T-helper 17 cell (primary cell): ENCODE measurements at regions not wholly inside any gene's neighbourhood (a gene's known extent, or its start where the extent isn't known, plus 50 kb on each side); places are given as distances from the start of the nearest gene placed in this dataset.

ENCODE experiments used
- ATAC-seq: fragments of 150-1000 bp; cut with Tn5 transposase; 2 replicates; pipeline ENCODE4 v1.10.0; 2021; ENCODE audit warnings: mild to moderate bottlenecking, moderate library complexity
- DNase-seq, 3 donors: peaks; one replicate each; pipeline versions ENCODE4 v3.0.0 to v3.0.0-alpha.2; 2020 to 2021
- H3K9me3 ChIP-seq: one replicate; pipeline ENCODE4 v1.7.0; 2013; ENCODE audit warnings: low read length, mild to moderate bottlenecking; ENCODE audit not compliant: control insufficient read depth, poor library complexity, severe bottlenecking
- H3K27ac Mint-ChIP-seq: one replicate; pipeline ENCODE4 v1.8.0; 2022; ENCODE audit warnings: mild to moderate bottlenecking, moderate library complexity, mixed read lengths
- H3K27me3 Mint-ChIP-seq: one replicate; pipeline ENCODE4 v1.8.0; 2022; ENCODE audit warnings: mixed read lengths
- H3K36me3 Mint-ChIP-seq: one replicate; pipeline ENCODE4 v1.8.0; 2022; ENCODE audit warnings: low read depth, mixed read lengths
- H3K4me1 Mint-ChIP-seq: one replicate; pipeline ENCODE4 v1.8.0; 2022; ENCODE audit warnings: mild to moderate bottlenecking, mixed read lengths
- H3K4me3 Mint-ChIP-seq: one replicate; pipeline ENCODE4 v1.8.0; 2022; ENCODE audit warnings: mild to moderate bottlenecking, moderate library complexity, mixed read lengths

GRCh38 chr9:20070336-20070735 lies 281.5 kb upstream of the SLC24A2 start:
- no peak overlapping the region for H3K4me3 Mint-ChIP-seq
- peaks cover 2% of the 10 kb centered on the region for H3K4me1 Mint-ChIP-seq
- H3K9me3 ChIP-seq: no peaks in the 10 kb centered on the region
- no peak for DNase-seq
- no peak for ATAC-seq
- H3K27me3 Mint-ChIP-seq: peaks cover 4% of the 10 kb centered on the region
- H3K36me3 Mint-ChIP-seq: peaks cover 2% of the 10 kb centered on the region
- no peak overlapping the region for H3K27ac Mint-ChIP-seq

- Mint-ChIP-seq H3K27me3 (no peaks in the 10 kb centered on the region), H3K4me1 (peaks cover 6% of the 10 kb centered on the region), H3K27ac (peak overlapping the region; percentile 27), H3K36me3 (no peaks in the 10 kb centered on the region), H3K4me3 (no peak overlapping the region)
- DNase-seq (no peak), ATAC-seq (no peak)
- no peaks in the 10 kb centered on the region for H3K9me3 ChIP-seq
These were observed 277.2 kb upstream of the SLC24A2 start for GRCh38 chr9:20065796-20066700.

- H3K4me1 Mint-ChIP-seq: peaks cover 6% of the 10 kb centered on the region
These were observed 276.2 kb upstream of the SLC24A2 start for GRCh38 chr9:20065046-20065445.

GRCh38 chr9:20054734-20055133 lies 265.9 kb upstream of the SLC24A2 start:
- no peak overlapping the region for H3K27ac Mint-ChIP-seq
- no peaks in the 10 kb centered on the region for H3K9me3 ChIP-seq
- DNase-seq (no peak), ATAC-seq (no peak)
- H3K4me1 Mint-ChIP-seq: no peaks in the 10 kb centered on the region
- no peak overlapping the region for H3K4me3 Mint-ChIP-seq
- H3K36me3 Mint-ChIP-seq: peaks cover 2% of the 10 kb centered on the region
- peaks cover 33% of the 10 kb centered on the region for H3K27me3 Mint-ChIP-seq

More at GRCh38 chr9:20065046-20065445, 276.2 kb upstream of the SLC24A2 start:
- Mint-ChIP-seq H3K36me3 (no peaks in the 10 kb centered on the region), H3K27ac (no peak overlapping the region), H3K27me3 (peaks cover 5% of the 10 kb centered on the region), H3K4me3 (no peak overlapping the region)
- no peaks in the 10 kb centered on the region for H3K9me3 ChIP-seq
- ATAC-seq (no peak), DNase-seq (no peak)

- Mint-ChIP-seq H3K4me1 (no peaks in the 10 kb centered on the region), H3K36me3 (peaks cover 2% of the 10 kb centered on the region), H3K27me3 (no peaks in the 10 kb centered on the region), H3K4me3 (no peak overlapping the region), H3K27ac (no peak overlapping the region)
- no peaks in the 10 kb centered on the region for H3K9me3 ChIP-seq
- ATAC-seq (no peak), DNase-seq (no peak)
These were observed 260.1 kb upstream of the SLC24A2 start for GRCh38 chr9:20048985-20049384.

- no peak for DNase-seq
- ATAC-seq: no peak
- H3K9me3 ChIP-seq: no peaks in the 10 kb centered on the region
- peaks cover 2% of the 10 kb centered on the region for H3K36me3 Mint-ChIP-seq
- no peaks in the 10 kb centered on the region for H3K27me3 Mint-ChIP-seq
- H3K4me1 Mint-ChIP-seq: peaks cover 4% of the 10 kb centered on the region
- H3K27ac Mint-ChIP-seq: no peak overlapping the region
- H3K4me3 Mint-ChIP-seq: no peak overlapping the region
These were observed 259.6 kb upstream of the SLC24A2 start for GRCh38 chr9:20048437-20048836.

- DNase-seq (no peak), ATAC-seq (no peak)
- no peak overlapping the region for H3K4me3 Mint-ChIP-seq
- H3K4me1 Mint-ChIP-seq: peaks cover 18% of the 10 kb centered on the region
- H3K27me3 Mint-ChIP-seq: no peaks in the 10 kb centered on the region
- peak overlapping the region; percentile 80 for H3K27ac Mint-ChIP-seq
- H3K9me3 ChIP-seq: no peaks in the 10 kb centered on the region
- no peaks in the 10 kb centered on the region for H3K36me3 Mint-ChIP-seq
These were observed 255.8 kb upstream of the SLC24A2 start for GRCh38 chr9:20044686-20045085.

GRCh38 chr9:20043461-20043860 lies 254.6 kb upstream of the SLC24A2 start:
- ATAC-seq (peak; percentile 14), DNase-seq (no peak)
- peak overlapping the region; percentile 86 for H3K4me3 Mint-ChIP-seq
- H3K27ac Mint-ChIP-seq: peak overlapping the region; percentile 80
- no peaks in the 10 kb centered on the region for H3K36me3 Mint-ChIP-seq
- peaks cover 20% of the 10 kb centered on the region for H3K4me1 Mint-ChIP-seq
- no peaks in the 10 kb centered on the region for H3K27me3 Mint-ChIP-seq
- no peaks in the 10 kb centered on the region for H3K9me3 ChIP-seq

- H3K4me1 Mint-ChIP-seq: peaks cover 20% of the 10 kb centered on the region
- no peaks in the 10 kb centered on the region for H3K27me3 Mint-ChIP-seq
- ATAC-seq: peak; percentile 65
- H3K27ac Mint-ChIP-seq: peak overlapping the region; percentile 80
- DNase-seq: no peak
- peak overlapping the region; percentile 86 for H3K4me3 Mint-ChIP-seq
- no peaks in the 10 kb centered on the region for H3K36me3 Mint-ChIP-seq
- H3K9me3 ChIP-seq: no peaks in the 10 kb centered on the region
These were observed 254.2 kb upstream of the SLC24A2 start for GRCh38 chr9:20043035-20043434.

- ATAC-seq: no peak
- DNase-seq: no peak
These were observed 253.4 kb upstream of the SLC24A2 start for GRCh38 chr9:20042128-20042711.

GRCh38 chr9:20041697-20042081 lies 252.9 kb upstream of the SLC24A2 start:
- Mint-ChIP-seq H3K36me3 (no peaks in the 10 kb centered on the region), H3K4me3 (no peak overlapping the region), H3K27me3 (no peaks in the 10 kb centered on the region), H3K4me1 (peaks cover 20% of the 10 kb centered on the region), H3K27ac (no peak overlapping the region)
- ATAC-seq (no peak), DNase-seq (no peak)
- no peaks in the 10 kb centered on the region for H3K9me3 ChIP-seq

More at GRCh38 chr9:20042128-20042711, 253.4 kb upstream of the SLC24A2 start:
- no peaks in the 10 kb centered on the region for H3K9me3 ChIP-seq
- Mint-ChIP-seq H3K36me3 (no peaks in the 10 kb centered on the region), H3K4me1 (peaks cover 20% of the 10 kb centered on the region), H3K27ac (peak overlapping the region; percentile 80), H3K27me3 (no peaks in the 10 kb centered on the region), H3K4me3 (no peak overlapping the region)

GRCh38 chr9:20040991-20041696 lies 252.3 kb upstream of the SLC24A2 start:
- no peak for ATAC-seq
- Mint-ChIP-seq H3K27ac (no peak overlapping the region), H3K4me1 (peaks cover 20% of the 10 kb centered on the region), H3K4me3 (no peak overlapping the region), H3K27me3 (no peaks in the 10 kb centered on the region), H3K36me3 (no peaks in the 10 kb centered on the region)
- no peaks in the 10 kb centered on the region for H3K9me3 ChIP-seq
- no peak for DNase-seq

GRCh38 chr9:20037699-20038098 lies 248.9 kb upstream of the SLC24A2 start:
- no peaks in the 10 kb centered on the region for H3K27me3 Mint-ChIP-seq
- H3K36me3 Mint-ChIP-seq: no peaks in the 10 kb centered on the region
- H3K27ac Mint-ChIP-seq: no peak overlapping the region
- no peak overlapping the region for H3K4me3 Mint-ChIP-seq
- H3K9me3 ChIP-seq: no peaks in the 10 kb centered on the region
- DNase-seq (no peak), ATAC-seq (no peak)
- H3K4me1 Mint-ChIP-seq: peaks cover 10% of the 10 kb centered on the region
